Right atrium auricular region (tissue), 2 donors: ENCODE measurements at regions not wholly inside any gene's neighbourhood (a gene's known extent, or its start where the extent isn't known, plus 50 kb on each side); places are given as distances from the start of the nearest gene placed in this dataset.

Source experiments
- DNase-seq: peaks from one replicate; pipeline ENCODE4 v3.0.0-alpha.2; 2019; ENCODE audit warnings: low spot score
- H3K27ac ChIP-seq, 2 donors: fragments of 200-600 bp; sonication (generic); 1 replicate in 1 of 2; 2 replicates in 1 of 2; pipeline ENCODE4 v1.5.1; 2016 to 2019
- H3K27me3 ChIP-seq, 2 donors: fragments of 200-600 bp; sonication (generic); one replicate each; pipeline versions ENCODE4 v1.5.1 to v1.6.0; 2017 to 2019
- H3K36me3 ChIP-seq: fragments of 200-600 bp; sonication (generic); one replicate; pipeline ENCODE4 v1.5.1; 2016
- H3K4me1 ChIP-seq, 2 donors: fragments of 200-600 bp; sonication (generic); one replicate each; pipeline versions ENCODE4 v1.5.1 to v1.6.0; 2017 to 2019
- H3K4me3 ChIP-seq, 2 donors: fragments of 200-600 bp; sonication (generic); 1 replicate in 1 of 2; 2 replicates in 1 of 2; pipeline ENCODE4 v1.5.1; 2017 to 2019; ENCODE audit warnings: mild to moderate bottlenecking in 1 of 2, moderate library complexity in 1 of 2
- H3K9me3 ChIP-seq, 2 donors: fragments of 200-600 bp; sonication (generic); one replicate each; pipeline ENCODE4 v1.5.1; 2019
- TF ChIP-seq, protein P1 (sequence below), 2 donors: fragments of 200-600 bp; sonication (generic); IDR thresholded peaks; one replicate each; pipeline ENCODE4 v1.5.1; 2019; ENCODE audit warnings: antibody characterized with exemption in 2 of 2

- H3K9me3 ChIP-seq: no peaks in the 10 kb centered on the region
- H3K36me3 ChIP-seq: no peaks in the 10 kb centered on the region
- TF ChIP-seq, protein P1, sequence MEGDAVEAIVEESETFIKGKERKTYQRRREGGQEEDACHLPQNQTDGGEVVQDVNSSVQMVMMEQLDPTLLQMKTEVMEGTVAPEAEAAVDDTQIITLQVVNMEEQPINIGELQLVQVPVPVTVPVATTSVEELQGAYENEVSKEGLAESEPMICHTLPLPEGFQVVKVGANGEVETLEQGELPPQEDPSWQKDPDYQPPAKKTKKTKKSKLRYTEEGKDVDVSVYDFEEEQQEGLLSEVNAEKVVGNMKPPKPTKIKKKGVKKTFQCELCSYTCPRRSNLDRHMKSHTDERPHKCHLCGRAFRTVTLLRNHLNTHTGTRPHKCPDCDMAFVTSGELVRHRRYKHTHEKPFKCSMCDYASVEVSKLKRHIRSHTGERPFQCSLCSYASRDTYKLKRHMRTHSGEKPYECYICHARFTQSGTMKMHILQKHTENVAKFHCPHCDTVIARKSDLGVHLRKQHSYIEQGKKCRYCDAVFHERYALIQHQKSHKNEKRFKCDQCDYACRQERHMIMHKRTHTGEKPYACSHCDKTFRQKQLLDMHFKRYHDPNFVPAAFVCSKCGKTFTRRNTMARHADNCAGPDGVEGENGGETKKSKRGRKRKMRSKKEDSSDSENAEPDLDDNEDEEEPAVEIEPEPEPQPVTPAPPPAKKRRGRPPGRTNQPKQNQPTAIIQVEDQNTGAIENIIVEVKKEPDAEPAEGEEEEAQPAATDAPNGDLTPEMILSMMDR (IDR thresholded peaks at IDR 0.05): no peak
- peaks cover 0 to 14% of the 10 kb centered on the region in 2 donors for H3K4me1 ChIP-seq
- no peaks in the 10 kb centered on the region for H3K27me3 ChIP-seq
- no peak overlapping the region for H3K4me3 ChIP-seq
- DNase-seq: no peak
- no peak overlapping the region for H3K27ac ChIP-seq
These were observed 102.5 kb upstream of the SPACA1 start for GRCh38 chr6:87945181-87945580.

DNA sequence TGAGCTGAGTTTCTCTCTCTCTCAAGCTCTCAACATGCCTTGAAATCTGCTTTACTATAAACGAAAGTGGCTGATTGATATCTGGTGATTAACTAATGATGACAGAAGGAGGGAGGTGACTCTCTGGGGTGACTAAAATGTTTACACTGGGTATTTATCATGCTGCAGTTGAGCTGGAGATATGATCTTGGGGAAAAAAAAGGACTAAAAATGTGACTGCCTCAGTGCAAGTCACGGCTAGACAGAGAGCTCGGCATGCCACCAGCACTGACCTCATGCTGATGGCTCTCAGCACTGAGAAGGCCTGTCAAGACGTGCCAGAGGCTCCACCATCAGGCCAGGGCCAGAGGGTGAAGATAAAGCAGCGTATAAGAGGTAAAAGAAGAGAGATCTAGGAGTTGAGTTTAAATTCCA lies 103.1 kb upstream of the SPACA1 start:
- Histone ChIP-seq H3K4me1 (peaks cover 0 to 14% of the 10 kb centered on the region in 2 donors), H3K9me3 (no peaks in the 10 kb centered on the region), H3K27ac (peak overlapping the region in 1 of 2 donors; percentile 21), H3K4me3 (no peak overlapping the region), H3K36me3 (no peaks in the 10 kb centered on the region), H3K27me3 (no peaks in the 10 kb centered on the region)
- TF ChIP-seq, protein P1 (IDR thresholded peaks at IDR 0.05): peak in 1 of 2 donors; percentile 43
- DNase-seq: peak; percentile 73

DNA sequence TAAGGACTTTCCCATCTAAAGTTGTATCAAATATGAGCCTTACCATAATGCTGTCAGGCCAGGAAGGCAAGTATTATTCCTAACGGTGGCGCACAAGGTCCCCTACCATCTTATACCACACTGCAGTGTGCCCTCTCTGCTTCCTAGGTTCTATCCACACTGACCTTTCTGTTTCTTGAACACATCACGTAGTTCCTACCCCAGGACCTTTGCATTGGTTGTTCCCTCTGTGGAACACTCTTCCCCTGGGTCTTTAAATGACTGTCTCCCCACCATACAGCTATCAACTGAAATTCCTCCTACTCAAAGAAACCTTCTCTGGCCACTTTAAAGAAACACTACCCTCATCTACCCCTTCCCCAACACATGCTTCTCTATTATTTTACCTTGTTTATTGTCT lies 104.5 kb upstream of the SPACA1 start:
- no peak overlapping the region for H3K27ac ChIP-seq
- no peak overlapping the region for H3K4me3 ChIP-seq
- H3K4me1 ChIP-seq: peaks cover 0 to 14% of the 10 kb centered on the region in 2 donors
- no peaks in the 10 kb centered on the region for H3K27me3 ChIP-seq
- no peaks in the 10 kb centered on the region for H3K9me3 ChIP-seq
- TF ChIP-seq, protein P1 (IDR thresholded peaks at IDR 0.05): no peak
- no peak for DNase-seq
- no peaks in the 10 kb centered on the region for H3K36me3 ChIP-seq

GRCh38 chr6:87941556-87942358 lies 105.9 kb upstream of the SPACA1 start:
- Histone ChIP-seq H3K27ac (no peak overlapping the region), H3K4me1 (peaks cover 0 to 14% of the 10 kb centered on the region in 2 donors), H3K27me3 (no peaks in the 10 kb centered on the region), H3K4me3 (no peak overlapping the region), H3K9me3 (no peaks in the 10 kb centered on the region), H3K36me3 (no peaks in the 10 kb centered on the region)
- DNase-seq: no peak
- TF ChIP-seq, protein P1 (IDR thresholded peaks at IDR 0.05): no peak

DNA sequence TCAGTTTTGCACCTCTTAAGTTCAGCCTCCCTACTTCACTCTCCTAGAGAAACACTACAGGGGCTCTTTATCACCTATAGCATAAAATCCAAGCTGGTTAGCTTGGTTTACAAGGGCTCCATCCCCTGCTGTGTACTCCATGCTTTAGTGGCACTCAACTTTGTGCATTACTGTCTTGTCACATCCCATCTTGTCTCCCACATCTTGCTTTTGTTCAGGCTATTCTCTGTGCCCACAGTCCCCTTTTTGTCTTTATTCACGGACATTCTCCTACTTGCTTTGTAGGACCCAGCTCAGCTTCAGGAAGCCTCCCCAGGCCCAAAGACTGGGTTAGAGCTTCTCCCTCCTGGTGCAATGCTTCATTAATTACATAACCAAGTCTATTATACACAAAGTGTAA lies 107.9 kb upstream of the SPACA1 start:
- Histone ChIP-seq H3K4me1 (peaks cover 0 to 7% of the 10 kb centered on the region in 2 donors), H3K4me3 (no peak overlapping the region), H3K27ac (no peak overlapping the region), H3K36me3 (no peaks in the 10 kb centered on the region), H3K9me3 (no peaks in the 10 kb centered on the region), H3K27me3 (no peaks in the 10 kb centered on the region)
- TF ChIP-seq, protein P1 (IDR thresholded peaks at IDR 0.05): no peak
- no peak for DNase-seq

- no peaks in the 10 kb centered on the region for H3K9me3 ChIP-seq
- H3K27me3 ChIP-seq: no peaks in the 10 kb centered on the region
- TF ChIP-seq, protein P1 (IDR thresholded peaks at IDR 0.05): no peak
- no peak for DNase-seq
- no peaks in the 10 kb centered on the region for H3K36me3 ChIP-seq
- no peak overlapping the region for H3K4me3 ChIP-seq
- H3K27ac ChIP-seq: no peak overlapping the region
- H3K4me1 ChIP-seq: no peaks in the 10 kb centered on the region
These were observed 109.4 kb upstream of the SPACA1 start for GRCh38 chr6:87938287-87938686.
